ENCODE measurements at regions not wholly inside any gene's neighbourhood (a gene's known extent, or its start where the extent isn't known, plus 50 kb on each side); places are given as distances from the start of the nearest gene placed in this dataset.

DNA sequence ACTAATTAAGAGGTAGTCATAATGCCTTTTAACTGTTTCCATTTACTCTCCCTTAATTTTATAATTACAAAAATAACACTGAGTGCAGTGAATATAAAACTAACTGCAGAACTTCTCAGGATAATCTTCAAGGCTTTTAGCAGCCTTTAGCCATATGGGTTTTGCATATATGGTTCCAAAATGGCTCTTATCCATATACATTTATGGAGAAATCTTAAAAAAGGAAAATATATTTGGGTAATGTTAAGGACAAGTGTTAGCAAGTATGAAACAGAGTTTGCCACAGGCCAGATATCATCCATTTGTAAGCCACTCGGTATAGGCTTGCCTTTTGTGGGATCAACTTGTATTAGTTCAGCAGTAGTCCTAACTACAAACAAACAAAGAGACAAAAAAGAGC is 423.4 kb downstream of the PDHA2 start:
- Histone ChIP-seq H3K9ac (ENCODE audit: low read length) (no peak overlapping the region), H3K56ac (ENCODE audit: low read length) (no peak overlapping the region), H3K27me3 (ENCODE audit: insufficient read depth, low read length, poor library complexity) (no peaks in the 10 kb centered on the region), H3K18ac (ENCODE audit: low read length) (no peak overlapping the region), H4K8ac (ENCODE audit: low read depth, low read length) (no peak overlapping the region), H3K4me2 (ENCODE audit: low read length) (no peak overlapping the region), H3K4ac (ENCODE audit: low read depth, low read length) (no peak overlapping the region), H3K4me1 (ENCODE audit: control insufficient read depth, low read depth, low read length) (no peaks in the 10 kb centered on the region), H3K4me3 (ENCODE audit: low read length) (no peak overlapping the region), H4K5ac (ENCODE audit: low read length) (no peak overlapping the region), H2BK5ac (ENCODE audit: low read length) (no peak overlapping the region), H3K27ac (ENCODE audit: low read depth, low read length) (no peak overlapping the region), H2BK120ac (ENCODE audit: low read depth, low read length) (no peak overlapping the region), H2AK5ac (ENCODE audit: low read length) (no peak overlapping the region), H3K36me3 (ENCODE audit: control insufficient read depth, insufficient read depth, low read length) (no peaks in the 10 kb centered on the region), H2BK15ac (replicated peaks; ENCODE audit: low read depth) (no peak overlapping the region), H3K23ac (ENCODE audit: low read length) (no peak overlapping the region), H3K79me2 (ENCODE audit: control insufficient read depth, insufficient read depth, low read length) (no peaks in the 10 kb centered on the region), H3K79me1 (ENCODE audit: low read length) (no peaks in the 10 kb centered on the region)
- no CpG with 5 or more reads among the region's 1 CpG for WGBS (ENCODE audit: extremely low coverage, insufficient coverage, low lambda C conversion rate)
- DNase-seq, result no peak

GRCh38 chr4:96264941-96265463 is 425.1 kb downstream of the PDHA2 start:
- H3K4me2 ChIP-seq (ENCODE audit: low read length), result no peak overlapping the region
- H3K79me1 ChIP-seq (ENCODE audit: low read length), result no peaks in the 10 kb centered on the region
- H3K4me3 ChIP-seq (ENCODE audit: low read length), result no peak overlapping the region
- no peak overlapping the region for H3K4ac ChIP-seq (ENCODE audit: low read depth, low read length)
- H2BK15ac ChIP-seq (replicated peaks; ENCODE audit: low read depth), result no peak overlapping the region
- H3K23ac ChIP-seq (ENCODE audit: low read length), result no peak overlapping the region
- H2BK120ac ChIP-seq (ENCODE audit: low read depth, low read length), result no peak overlapping the region
- DNase-seq, result no peak
- no peaks in the 10 kb centered on the region for H3K79me2 ChIP-seq (ENCODE audit: control insufficient read depth, insufficient read depth, low read length)
- H2AK5ac ChIP-seq (ENCODE audit: low read length), result no peak overlapping the region
- no peaks in the 10 kb centered on the region for H3K27me3 ChIP-seq (ENCODE audit: insufficient read depth, low read length, poor library complexity)
- no peak overlapping the region for H3K27ac ChIP-seq (ENCODE audit: low read depth, low read length)
- no peaks in the 10 kb centered on the region for H3K4me1 ChIP-seq (ENCODE audit: control insufficient read depth, low read depth, low read length)
- no CpG with 5 or more reads among the region's 2 CpGs for WGBS (ENCODE audit: extremely low coverage, insufficient coverage, low lambda C conversion rate)
- no peak overlapping the region for H3K18ac ChIP-seq (ENCODE audit: low read length)
- no peak overlapping the region for H3K56ac ChIP-seq (ENCODE audit: low read length)
- H3K36me3 ChIP-seq (ENCODE audit: control insufficient read depth, insufficient read depth, low read length), result no peaks in the 10 kb centered on the region
- H4K5ac ChIP-seq (ENCODE audit: low read length), result no peak overlapping the region
- no peak overlapping the region for H2BK5ac ChIP-seq (ENCODE audit: low read length)
- H4K8ac ChIP-seq (ENCODE audit: low read depth, low read length), result no peak overlapping the region
- H3K9ac ChIP-seq (ENCODE audit: low read length), result no peak overlapping the region

- H3K4me3 ChIP-seq (ENCODE audit: low read length), result no peak overlapping the region
- H3K23ac ChIP-seq (ENCODE audit: low read length), result no peak overlapping the region
- no peaks in the 10 kb centered on the region for H3K36me3 ChIP-seq (ENCODE audit: control insufficient read depth, insufficient read depth, low read length)
- H2AK5ac ChIP-seq (ENCODE audit: low read length), result no peak overlapping the region
- no peak overlapping the region for H3K56ac ChIP-seq (ENCODE audit: low read length)
- peak overlapping the region; percentile 58 for H3K27ac ChIP-seq (ENCODE audit: low read depth, low read length)
- H3K18ac ChIP-seq (ENCODE audit: low read length), result no peak overlapping the region
- no peak overlapping the region for H4K5ac ChIP-seq (ENCODE audit: low read length)
- no peak overlapping the region for H3K4me2 ChIP-seq (ENCODE audit: low read length)
- no CpG with 5 or more reads among the region's 5 CpGs for WGBS (ENCODE audit: extremely low coverage, insufficient coverage, low lambda C conversion rate)
- no peak overlapping the region for H2BK15ac ChIP-seq (replicated peaks; ENCODE audit: low read depth)
- H4K8ac ChIP-seq (ENCODE audit: low read depth, low read length), result no peak overlapping the region
- no peak overlapping the region for H3K4ac ChIP-seq (ENCODE audit: low read depth, low read length)
- no peak overlapping the region for H2BK5ac ChIP-seq (ENCODE audit: low read length)
- no peak overlapping the region for H3K9ac ChIP-seq (ENCODE audit: low read length)
- peaks cover 2% of the 10 kb centered on the region for H3K4me1 ChIP-seq (ENCODE audit: control insufficient read depth, low read depth, low read length)
- no peaks in the 10 kb centered on the region for H3K27me3 ChIP-seq (ENCODE audit: insufficient read depth, low read length, poor library complexity)
- DNase-seq, result peak; percentile 62
- no peaks in the 10 kb centered on the region for H3K79me2 ChIP-seq (ENCODE audit: control insufficient read depth, insufficient read depth, low read length)
- no peaks in the 10 kb centered on the region for H3K79me1 ChIP-seq (ENCODE audit: low read length)
- no peak overlapping the region for H2BK120ac ChIP-seq (ENCODE audit: low read depth, low read length)
Measured at GRCh38 chr4:96293806-96294205, 453.9 kb downstream of the PDHA2 start.

GRCh38 chr4:96295143-96295741 is 455.3 kb downstream of the PDHA2 start:
- Histone ChIP-seq H3K79me1 (ENCODE audit: low read length) (no peaks in the 10 kb centered on the region), H4K8ac (ENCODE audit: low read depth, low read length) (no peak overlapping the region), H3K18ac (ENCODE audit: low read length) (no peak overlapping the region), H3K4me2 (ENCODE audit: low read length) (no peak overlapping the region), H3K36me3 (ENCODE audit: control insufficient read depth, insufficient read depth, low read length) (no peaks in the 10 kb centered on the region), H3K56ac (ENCODE audit: low read length) (peak overlapping the region; percentile 36), H2AK5ac (ENCODE audit: low read length) (no peak overlapping the region), H2BK5ac (ENCODE audit: low read length) (no peak overlapping the region), H3K79me2 (ENCODE audit: control insufficient read depth, insufficient read depth, low read length) (no peaks in the 10 kb centered on the region), H3K27ac (ENCODE audit: low read depth, low read length) (no peak overlapping the region), H3K4ac (ENCODE audit: low read depth, low read length) (no peak overlapping the region), H3K23ac (ENCODE audit: low read length) (no peak overlapping the region), H3K9ac (ENCODE audit: low read length) (no peak overlapping the region), H4K5ac (ENCODE audit: low read length) (no peak overlapping the region), H3K27me3 (ENCODE audit: insufficient read depth, low read length, poor library complexity) (no peaks in the 10 kb centered on the region), H2BK15ac (replicated peaks; ENCODE audit: low read depth) (no peak overlapping the region), H3K4me1 (ENCODE audit: control insufficient read depth, low read depth, low read length) (peaks cover 2% of the 10 kb centered on the region), H2BK120ac (ENCODE audit: low read depth, low read length) (no peak overlapping the region), H3K4me3 (ENCODE audit: low read length) (no peak overlapping the region)
- DNase-seq, result no peak
- WGBS (ENCODE audit: extremely low coverage, insufficient coverage, low lambda C conversion rate), result no CpG with 5 or more reads among the region's 4 CpGs

GRCh38 chr4:96301715-96302114 is 461.8 kb downstream of the PDHA2 start:
- Histone ChIP-seq H3K79me2 (ENCODE audit: control insufficient read depth, insufficient read depth, low read length) (no peaks in the 10 kb centered on the region), H2BK5ac (ENCODE audit: low read length) (no peak overlapping the region), H2AK5ac (ENCODE audit: low read length) (no peak overlapping the region), H3K79me1 (ENCODE audit: low read length) (no peaks in the 10 kb centered on the region), H3K4me2 (ENCODE audit: low read length) (no peak overlapping the region), H3K4me1 (ENCODE audit: control insufficient read depth, low read depth, low read length) (no peaks in the 10 kb centered on the region), H3K4me3 (ENCODE audit: low read length) (no peak overlapping the region), H3K36me3 (ENCODE audit: control insufficient read depth, insufficient read depth, low read length) (no peaks in the 10 kb centered on the region), H3K9ac (ENCODE audit: low read length) (no peak overlapping the region), H3K27me3 (ENCODE audit: insufficient read depth, low read length, poor library complexity) (no peaks in the 10 kb centered on the region), H2BK120ac (ENCODE audit: low read depth, low read length) (no peak overlapping the region), H3K56ac (ENCODE audit: low read length) (no peak overlapping the region), H4K5ac (ENCODE audit: low read length) (no peak overlapping the region), H3K18ac (ENCODE audit: low read length) (no peak overlapping the region), H2BK15ac (replicated peaks; ENCODE audit: low read depth) (no peak overlapping the region), H3K23ac (ENCODE audit: low read length) (no peak overlapping the region), H3K4ac (ENCODE audit: low read depth, low read length) (no peak overlapping the region), H3K27ac (ENCODE audit: low read depth, low read length) (no peak overlapping the region), H4K8ac (ENCODE audit: low read depth, low read length) (no peak overlapping the region)
- DNase-seq, result no peak
- WGBS (ENCODE audit: extremely low coverage, insufficient coverage, low lambda C conversion rate), result no CpG with 5 or more reads among the region's 3 CpGs

- no peak overlapping the region for H3K27ac ChIP-seq (ENCODE audit: low read depth, low read length)
Measured at GRCh38 chr4:96305030-96305429, 465.1 kb downstream of the PDHA2 start.

More at GRCh38 chr4:96305030-96305429, 465.1 kb downstream of the PDHA2 start:
- H3K79me2 ChIP-seq (ENCODE audit: control insufficient read depth, insufficient read depth, low read length), result no peaks in the 10 kb centered on the region
- no peaks in the 10 kb centered on the region for H3K27me3 ChIP-seq (ENCODE audit: insufficient read depth, low read length, poor library complexity)
- no peak overlapping the region for H4K5ac ChIP-seq (ENCODE audit: low read length)
- no peak overlapping the region for H3K56ac ChIP-seq (ENCODE audit: low read length)
- no peaks in the 10 kb centered on the region for H3K4me1 ChIP-seq (ENCODE audit: control insufficient read depth, low read depth, low read length)
- DNase-seq, result peak; percentile 83
- H2BK15ac ChIP-seq (replicated peaks; ENCODE audit: low read depth), result no peak overlapping the region
- no peak overlapping the region for H3K23ac ChIP-seq (ENCODE audit: low read length)
- no peak overlapping the region for H3K18ac ChIP-seq (ENCODE audit: low read length)
- WGBS (ENCODE audit: extremely low coverage, insufficient coverage, low lambda C conversion rate), result no CpG with 5 or more reads among the region's 1 CpG
- no peak overlapping the region for H4K8ac ChIP-seq (ENCODE audit: low read depth, low read length)
- no peak overlapping the region for H2BK120ac ChIP-seq (ENCODE audit: low read depth, low read length)
- no peak overlapping the region for H3K4ac ChIP-seq (ENCODE audit: low read depth, low read length)
- no peak overlapping the region for H2BK5ac ChIP-seq (ENCODE audit: low read length)
- H3K4me2 ChIP-seq (ENCODE audit: low read length), result no peak overlapping the region
- H3K79me1 ChIP-seq (ENCODE audit: low read length), result no peaks in the 10 kb centered on the region
- no peaks in the 10 kb centered on the region for H3K36me3 ChIP-seq (ENCODE audit: control insufficient read depth, insufficient read depth, low read length)
- no peak overlapping the region for H3K4me3 ChIP-seq (ENCODE audit: low read length)
- H2AK5ac ChIP-seq (ENCODE audit: low read length), result no peak overlapping the region
- no peak overlapping the region for H3K9ac ChIP-seq (ENCODE audit: low read length)
